ENCODE measurements at regions not wholly inside any gene's neighbourhood (a gene's known extent, or its start where the extent isn't known, plus 50 kb on each side); places are given as distances from the start of the nearest gene placed in this dataset.
A peak's percentile ranks its signal among the peaks of the same experiment; 100 is the strongest.

DNA sequence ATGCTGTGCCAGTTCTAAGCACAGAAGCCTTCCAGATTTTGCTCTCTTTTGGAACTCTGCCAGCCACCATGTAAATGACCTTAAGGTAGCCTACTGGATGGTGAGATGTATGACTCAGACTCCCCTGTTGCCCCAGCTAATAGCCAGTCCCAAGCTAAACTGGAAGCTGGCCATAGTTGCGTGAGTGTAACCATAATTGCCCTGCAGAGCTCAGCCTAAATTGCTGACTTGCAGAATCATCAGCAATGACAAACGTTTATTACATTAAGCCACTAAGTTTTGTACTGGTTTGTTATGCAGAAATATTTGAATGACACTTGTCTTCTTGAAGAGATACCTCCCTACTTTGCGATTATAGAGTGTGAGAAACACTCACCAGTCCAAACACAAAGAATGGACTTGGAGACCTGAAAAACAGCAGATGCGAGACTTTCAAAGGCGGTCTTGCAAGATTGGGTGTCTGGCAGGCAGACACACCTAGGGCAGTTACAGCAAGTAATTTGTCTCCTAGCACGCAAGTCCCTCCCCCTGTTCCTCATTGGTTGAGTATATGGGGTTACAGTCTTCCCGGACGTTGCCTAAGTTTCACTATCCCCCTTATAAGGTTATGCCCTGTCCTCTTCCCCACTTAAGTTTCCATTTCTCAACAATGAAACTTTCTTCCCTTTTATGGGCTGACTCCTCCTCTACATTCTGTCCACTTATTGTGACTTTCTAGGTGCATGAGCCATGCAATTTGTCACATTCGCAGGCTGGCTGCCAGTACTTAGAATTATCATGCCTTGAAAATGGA, 83.6 kb upstream of the XCR1 start:
- intact Hi-C loops (cut with micrococcal nuclease) = no loop called here
- Histone ChIP-seq H2AK5ac (ENCODE audit: low read depth, low read length) (no peak overlapping the region), H2BK15ac (ENCODE audit: low read depth, low read length) (no peak overlapping the region; the same call in 2 of the 3 replicates), H3K36me3 (ENCODE audit: control insufficient read depth, insufficient read depth, low read length) (no peaks in the 10 kb centered on the region), H3K9me1 (ENCODE audit: insufficient read depth, low read length) (no peaks in the 10 kb centered on the region; the same call in 1 of the 2 replicates), H2BK5ac (ENCODE audit: low read depth, low read length, poor library complexity, severe bottlenecking) (no peak overlapping the region), H3K18ac (ENCODE audit: low read depth, low read length) (no peak overlapping the region), H2BK120ac (ENCODE audit: low read depth, low read length) (no peak overlapping the region), H3K27ac (ENCODE audit: insufficient read depth, low read length) (no peak overlapping the region), H2AFZ (replicated peaks; ENCODE audit: low read length, poor library complexity) (no peak overlapping the region), H3K4ac (ENCODE audit: low read depth, low read length) (no peak overlapping the region), H3K9me3 (ENCODE audit: control insufficient read depth, insufficient read depth, low read length) (peaks cover 9% of the 10 kb centered on the region), H3K27me3 (ENCODE audit: control insufficient read depth, insufficient read depth, low read length) (peaks cover 5% of the 10 kb centered on the region; the same call in 1 of the 2 replicates), H3K23ac (ENCODE audit: low read depth, low read length) (no peak overlapping the region), H3K9ac (ENCODE audit: low read depth, low read length) (no peak overlapping the region), H2BK20ac (ENCODE audit: low read depth, low read length) (no peak overlapping the region), H4K91ac (ENCODE audit: insufficient read depth, low read depth, low read length) (no peak overlapping the region), H4K8ac (ENCODE audit: low read depth in 2 of 2, low read length in 2 of 2) (no peak overlapping the region), H2AK9ac (replicated peaks; ENCODE audit: low read depth, low read length, poor library complexity) (no peak overlapping the region), H3K14ac (replicated peaks; ENCODE audit: low read depth, low read length) (no peak overlapping the region), H4K5ac (ENCODE audit: low read depth, low read length) (no peak overlapping the region), H3K4me2 (ENCODE audit: low read depth, low read length) (no peak overlapping the region), H3K79me1 (ENCODE audit: low read depth in 1 of 2, low read length in 2 of 2) (no peaks in the 10 kb centered on the region), H3K4me1 (ENCODE audit: control insufficient read depth, insufficient read depth, low read length) (peaks cover 4% of the 10 kb centered on the region), H4K20me1 (ENCODE audit: insufficient read depth, low read length) (no peaks in the 10 kb centered on the region), H3K56ac (ENCODE audit: extremely low read depth, insufficient read depth, low read length) (no peak overlapping the region), H3K4me3 (ENCODE audit: insufficient read depth, low read depth, low read length) (no peak overlapping the region)
- DNase-seq (peak; percentile 65), ATAC-seq (ENCODE audit: low read depth) (no peak)
- dilution Hi-C loops (cut with HindIII; ENCODE audit: low sequenced_read_pairs, unreplicated experiment) = no loop called here
- in situ Hi-C loops (cut with MboI; ENCODE audit: low sequenced_read_pairs) = no loop called here
- TF ChIP-seq NFE2L2 (IDR thresholded peaks at IDR 0.05; ENCODE audit: low read depth, low read length) = no peak
- TF ChIP-seq POLR2A (IDR thresholded peaks at IDR 0.05; ENCODE audit: low read depth, low read length) = no peak
- TF ChIP-seq, protein P1, sequence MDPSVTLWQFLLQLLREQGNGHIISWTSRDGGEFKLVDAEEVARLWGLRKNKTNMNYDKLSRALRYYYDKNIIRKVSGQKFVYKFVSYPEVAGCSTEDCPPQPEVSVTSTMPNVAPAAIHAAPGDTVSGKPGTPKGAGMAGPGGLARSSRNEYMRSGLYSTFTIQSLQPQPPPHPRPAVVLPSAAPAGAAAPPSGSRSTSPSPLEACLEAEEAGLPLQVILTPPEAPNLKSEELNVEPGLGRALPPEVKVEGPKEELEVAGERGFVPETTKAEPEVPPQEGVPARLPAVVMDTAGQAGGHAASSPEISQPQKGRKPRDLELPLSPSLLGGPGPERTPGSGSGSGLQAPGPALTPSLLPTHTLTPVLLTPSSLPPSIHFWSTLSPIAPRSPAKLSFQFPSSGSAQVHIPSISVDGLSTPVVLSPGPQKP (IDR thresholded peaks at IDR 0.05; ENCODE audit: borderline replicate concordance, low read depth, low read length) = no peak
- TF ChIP-seq FOS (IDR thresholded peaks at IDR 0.05; ENCODE audit: low read depth, low read length) = no peak
- peak; percentile 97 for TF ChIP-seq MAFK (IDR thresholded peaks at IDR 0.05; ENCODE audit: low read depth, low read length)
- TF ChIP-seq RFX5 (IDR thresholded peaks at IDR 0.05; ENCODE audit: low read depth, low read length) = no peak
- no peak for TF ChIP-seq MXI1 (IDR thresholded peaks at IDR 0.05; ENCODE audit: borderline replicate concordance, low read depth, low read length)
- TF ChIP-seq SMC3 (IDR thresholded peaks at IDR 0.05; ENCODE audit: low read depth, low read length) = no peak
- no CpG with 5 or more reads among the region's 9 CpGs for WGBS, 2 experiments (ENCODE audit: extremely low coverage in 2 of 2, insufficient read length in 1 of 2)
- ChIA-PET CTCF (no interaction called here), POLR2A (ENCODE audit: unreplicated experiment) (interaction anchor here (0.7 kb wide), 1 partner anchor 152 kb away, joined by 4 read pairs; no protein-coding TSS in a partner anchor)
- no TSS peak for BruUV-seq (replicated peaks)

Measured in IMR-90 (cell line).